ENCODE measurements at regions not wholly inside any gene's neighbourhood (a gene's known extent, or its start where the extent isn't known, plus 50 kb on each side); places are given as distances from the start of the nearest gene placed in this dataset.

DNA sequence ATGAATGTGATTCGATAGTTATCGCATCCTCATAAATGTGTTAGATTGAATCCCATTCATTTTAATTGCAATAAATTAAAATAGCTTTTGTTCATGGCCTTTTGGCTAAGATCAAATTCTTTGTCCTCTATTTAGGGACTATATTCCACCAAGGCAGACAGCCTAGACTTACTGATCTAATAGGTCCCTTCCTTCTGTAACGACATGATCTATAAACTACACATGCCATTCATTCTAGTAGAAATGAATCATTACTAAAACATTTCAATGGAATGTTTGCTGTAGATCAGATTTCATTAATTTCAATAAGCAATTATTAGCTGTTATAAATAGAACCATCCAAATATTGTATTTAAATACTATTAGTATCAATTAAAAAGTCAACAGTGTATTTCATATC, 526.6 kb upstream of the KLHL1 start:
- Histone ChIP-seq H3K36me3 (ENCODE audit: insufficient read depth, low read length) (no peaks in the 10 kb centered on the region), H3K79me2 (replicated peaks; ENCODE audit: insufficient read depth, low read length) (no peaks in the 10 kb centered on the region), H3K9me3 (ENCODE audit: low read length) (no peaks in the 10 kb centered on the region), H2AFZ (ENCODE audit: low read depth, low read length) (no peak overlapping the region), H3K27ac (ENCODE audit: low read length) (no peak overlapping the region), H3K9me2 (ENCODE audit: insufficient read depth, low read length) (no peaks in the 10 kb centered on the region), H4K20me1 (ENCODE audit: insufficient read depth) (no peaks in the 10 kb centered on the region), H3F3A (ENCODE audit: insufficient read depth, low read length, poor library complexity, severe bottlenecking) (no peaks in the 10 kb centered on the region), H3K9ac (ENCODE audit: low read length) (no peak overlapping the region), H3K4me2 (ENCODE audit: low read length) (no peak overlapping the region), H3K27me3 (ENCODE audit: insufficient read depth, low read depth, low read length) (no peaks in the 10 kb centered on the region), H3K4me3 (ENCODE audit: low read length) (no peak overlapping the region)
- TF ChIP-seq SMC3 (conservative IDR thresholded peaks at IDR 0.05; ENCODE audit: poor library complexity) (no peak), EP300 (conservative IDR thresholded peaks at IDR 0.05; ENCODE audit: poor library complexity, severe bottlenecking) (no peak), EZH2 (IDR thresholded peaks at IDR 0.05; ENCODE audit: borderline replicate concordance, insufficient read depth, low read length, poor library complexity, severe bottlenecking) (no peak), TAF1 (IDR thresholded peaks at IDR 0.05; ENCODE audit: low read depth) (no peak), RAD21 (conservative IDR thresholded peaks at IDR 0.05) (no peak), POLR2AphosphoS5 (IDR thresholded peaks at IDR 0.05) (no peak), MXI1 (conservative IDR thresholded peaks at IDR 0.05; ENCODE audit: poor library complexity, severe bottlenecking) (no peak)
- TF ChIP-seq, protein P1, sequence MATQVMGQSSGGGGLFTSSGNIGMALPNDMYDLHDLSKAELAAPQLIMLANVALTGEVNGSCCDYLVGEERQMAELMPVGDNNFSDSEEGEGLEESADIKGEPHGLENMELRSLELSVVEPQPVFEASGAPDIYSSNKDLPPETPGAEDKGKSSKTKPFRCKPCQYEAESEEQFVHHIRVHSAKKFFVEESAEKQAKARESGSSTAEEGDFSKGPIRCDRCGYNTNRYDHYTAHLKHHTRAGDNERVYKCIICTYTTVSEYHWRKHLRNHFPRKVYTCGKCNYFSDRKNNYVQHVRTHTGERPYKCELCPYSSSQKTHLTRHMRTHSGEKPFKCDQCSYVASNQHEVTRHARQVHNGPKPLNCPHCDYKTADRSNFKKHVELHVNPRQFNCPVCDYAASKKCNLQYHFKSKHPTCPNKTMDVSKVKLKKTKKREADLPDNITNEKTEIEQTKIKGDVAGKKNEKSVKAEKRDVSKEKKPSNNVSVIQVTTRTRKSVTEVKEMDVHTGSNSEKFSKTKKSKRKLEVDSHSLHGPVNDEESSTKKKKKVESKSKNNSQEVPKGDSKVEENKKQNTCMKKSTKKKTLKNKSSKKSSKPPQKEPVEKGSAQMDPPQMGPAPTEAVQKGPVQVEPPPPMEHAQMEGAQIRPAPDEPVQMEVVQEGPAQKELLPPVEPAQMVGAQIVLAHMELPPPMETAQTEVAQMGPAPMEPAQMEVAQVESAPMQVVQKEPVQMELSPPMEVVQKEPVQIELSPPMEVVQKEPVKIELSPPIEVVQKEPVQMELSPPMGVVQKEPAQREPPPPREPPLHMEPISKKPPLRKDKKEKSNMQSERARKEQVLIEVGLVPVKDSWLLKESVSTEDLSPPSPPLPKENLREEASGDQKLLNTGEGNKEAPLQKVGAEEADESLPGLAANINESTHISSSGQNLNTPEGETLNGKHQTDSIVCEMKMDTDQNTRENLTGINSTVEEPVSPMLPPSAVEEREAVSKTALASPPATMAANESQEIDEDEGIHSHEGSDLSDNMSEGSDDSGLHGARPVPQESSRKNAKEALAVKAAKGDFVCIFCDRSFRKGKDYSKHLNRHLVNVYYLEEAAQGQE (IDR thresholded peaks at IDR 0.05; ENCODE audit: borderline replicate concordance), result no peak
- TF ChIP-seq, protein P2, sequence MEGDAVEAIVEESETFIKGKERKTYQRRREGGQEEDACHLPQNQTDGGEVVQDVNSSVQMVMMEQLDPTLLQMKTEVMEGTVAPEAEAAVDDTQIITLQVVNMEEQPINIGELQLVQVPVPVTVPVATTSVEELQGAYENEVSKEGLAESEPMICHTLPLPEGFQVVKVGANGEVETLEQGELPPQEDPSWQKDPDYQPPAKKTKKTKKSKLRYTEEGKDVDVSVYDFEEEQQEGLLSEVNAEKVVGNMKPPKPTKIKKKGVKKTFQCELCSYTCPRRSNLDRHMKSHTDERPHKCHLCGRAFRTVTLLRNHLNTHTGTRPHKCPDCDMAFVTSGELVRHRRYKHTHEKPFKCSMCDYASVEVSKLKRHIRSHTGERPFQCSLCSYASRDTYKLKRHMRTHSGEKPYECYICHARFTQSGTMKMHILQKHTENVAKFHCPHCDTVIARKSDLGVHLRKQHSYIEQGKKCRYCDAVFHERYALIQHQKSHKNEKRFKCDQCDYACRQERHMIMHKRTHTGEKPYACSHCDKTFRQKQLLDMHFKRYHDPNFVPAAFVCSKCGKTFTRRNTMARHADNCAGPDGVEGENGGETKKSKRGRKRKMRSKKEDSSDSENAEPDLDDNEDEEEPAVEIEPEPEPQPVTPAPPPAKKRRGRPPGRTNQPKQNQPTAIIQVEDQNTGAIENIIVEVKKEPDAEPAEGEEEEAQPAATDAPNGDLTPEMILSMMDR (IDR thresholded peaks at IDR 0.05; ENCODE audit: poor library complexity, severe bottlenecking), result no peak

DNA sequence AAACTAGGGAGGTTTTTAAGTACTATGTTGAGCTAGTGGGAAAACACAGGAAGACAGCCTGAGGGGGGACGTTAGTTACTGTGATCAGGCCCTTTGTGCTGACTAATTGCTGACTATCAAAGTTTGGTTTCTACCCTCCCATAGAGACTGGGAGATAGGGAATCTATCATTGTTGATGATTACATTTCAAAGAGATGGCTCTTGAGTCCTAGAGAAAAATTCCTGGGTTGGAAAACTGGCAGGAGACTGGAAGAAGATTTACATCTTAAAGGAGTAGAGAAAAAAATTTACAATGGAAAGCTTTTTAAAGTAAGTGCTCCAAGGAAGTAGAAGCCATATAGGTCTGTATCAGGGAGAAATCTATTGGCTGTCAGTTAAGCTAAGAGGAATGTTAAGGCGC, 522.0 kb upstream of the KLHL1 start:
- no peaks in the 10 kb centered on the region for H3K79me2 ChIP-seq (replicated peaks; ENCODE audit: insufficient read depth, low read length)
- H3K4me2 ChIP-seq (ENCODE audit: low read length), result no peak overlapping the region
- H3K4me3 ChIP-seq (ENCODE audit: low read length), result no peak overlapping the region
- no peaks in the 10 kb centered on the region for H3F3A ChIP-seq (ENCODE audit: insufficient read depth, low read length, poor library complexity, severe bottlenecking)
- H3K9me2 ChIP-seq (ENCODE audit: insufficient read depth, low read length), result no peaks in the 10 kb centered on the region
- H3K27ac ChIP-seq (ENCODE audit: low read length), result no peak overlapping the region
- TF ChIP-seq POLR2AphosphoS5 (IDR thresholded peaks at IDR 0.05) (no peak), RAD21 (conservative IDR thresholded peaks at IDR 0.05) (no peak), SMC3 (conservative IDR thresholded peaks at IDR 0.05; ENCODE audit: poor library complexity) (no peak)
- H2AFZ ChIP-seq (ENCODE audit: low read depth, low read length), result no peak overlapping the region
- H3K9me3 ChIP-seq (ENCODE audit: low read length), result no peaks in the 10 kb centered on the region
- H3K36me3 ChIP-seq (ENCODE audit: insufficient read depth, low read length), result no peaks in the 10 kb centered on the region
- H3K9ac ChIP-seq (ENCODE audit: low read length), result no peak overlapping the region
- H4K20me1 ChIP-seq (ENCODE audit: insufficient read depth), result no peaks in the 10 kb centered on the region
- no peaks in the 10 kb centered on the region for H3K27me3 ChIP-seq (ENCODE audit: insufficient read depth, low read depth, low read length)

DNA sequence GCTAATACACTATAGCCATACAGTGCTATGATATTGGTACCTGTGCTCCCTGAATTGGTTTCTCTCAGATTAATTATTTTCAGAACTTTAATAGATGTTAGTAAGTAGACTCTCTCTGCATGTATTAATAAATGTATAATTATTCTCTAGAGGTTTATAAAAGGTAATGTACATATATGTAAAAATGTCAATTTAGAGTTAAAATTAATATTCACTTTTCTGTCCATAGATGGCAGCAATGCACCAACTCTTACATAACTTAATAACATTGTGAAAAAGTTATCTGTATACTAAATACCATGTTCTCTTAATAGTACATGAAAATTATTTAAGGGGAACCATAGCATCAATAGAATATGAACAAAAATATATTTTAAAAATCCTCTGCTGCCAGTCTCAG, 515.0 kb upstream of the KLHL1 start:
- TF ChIP-seq EZH2 (IDR thresholded peaks at IDR 0.05; ENCODE audit: borderline replicate concordance, insufficient read depth, low read length, poor library complexity, severe bottlenecking), result no peak
- TF ChIP-seq, protein P1 (IDR thresholded peaks at IDR 0.05; ENCODE audit: borderline replicate concordance), result no peak
- TF ChIP-seq, protein P2 (IDR thresholded peaks at IDR 0.05; ENCODE audit: poor library complexity, severe bottlenecking), result peak; percentile 75
- TF ChIP-seq SMC3 (conservative IDR thresholded peaks at IDR 0.05; ENCODE audit: poor library complexity), result peak; percentile 71
- TF ChIP-seq TAF1 (IDR thresholded peaks at IDR 0.05; ENCODE audit: low read depth), result no peak
- no peak for TF ChIP-seq EP300 (conservative IDR thresholded peaks at IDR 0.05; ENCODE audit: poor library complexity, severe bottlenecking)
- TF ChIP-seq MXI1 (conservative IDR thresholded peaks at IDR 0.05; ENCODE audit: poor library complexity, severe bottlenecking), result no peak
- TF ChIP-seq RAD21 (conservative IDR thresholded peaks at IDR 0.05), result peak; percentile 79
- TF ChIP-seq POLR2AphosphoS5 (IDR thresholded peaks at IDR 0.05), result no peak
- Histone ChIP-seq H3K27ac (ENCODE audit: low read length) (no peak overlapping the region), H3K27me3 (ENCODE audit: insufficient read depth, low read depth, low read length) (no peaks in the 10 kb centered on the region), H2AFZ (ENCODE audit: low read depth, low read length) (no peak overlapping the region), H3K4me3 (ENCODE audit: low read length) (no peak overlapping the region), H3K36me3 (ENCODE audit: insufficient read depth, low read length) (no peaks in the 10 kb centered on the region), H3K9me3 (ENCODE audit: low read length) (no peaks in the 10 kb centered on the region), H4K20me1 (ENCODE audit: insufficient read depth) (no peaks in the 10 kb centered on the region), H3K4me2 (ENCODE audit: low read length) (no peak overlapping the region), H3K9ac (ENCODE audit: low read length) (no peak overlapping the region), H3K9me2 (ENCODE audit: insufficient read depth, low read length) (no peaks in the 10 kb centered on the region), H3F3A (ENCODE audit: insufficient read depth, low read length, poor library complexity, severe bottlenecking) (no peaks in the 10 kb centered on the region), H3K79me2 (replicated peaks; ENCODE audit: insufficient read depth, low read length) (no peaks in the 10 kb centered on the region)

Data from neural cell (in vitro differentiated cells).